ENCODE measurements at regions not wholly inside any gene's neighbourhood (a gene's known extent, or its start where the extent isn't known, plus 50 kb on each side); places are given as distances from the start of the nearest gene placed in this dataset.
"Not testable (repeated sequence)": the region's sequence is repeated elsewhere in the genome, so short reads cannot be mapped to it uniquely, and the experiment has no call there.

GRCh38 chr4:141543176-141543575, 93.2 kb upstream of the IL15 start:
- intact Hi-C loops (cut with DNase I), result loop anchor here in 1 of 2 donors (10.0 kb wide), 1 partner anchor 172 kb away; no protein-coding TSS in a partner anchor
- DNase-seq (no peak), ATAC-seq (ENCODE audit: low FRiP score) (no peak)
- H3K27ac ChIP-seq (ENCODE audit: low read depth in 1 of 2, low read length in 2 of 2), result no peak overlapping the region
- H3K4me1 ChIP-seq (ENCODE audit: control insufficient read depth in 1 of 2, insufficient read depth in 2 of 2, low read length in 2 of 2), result no peaks in the 10 kb centered on the region
- no peaks in the 10 kb centered on the region for H3K27me3 ChIP-seq (ENCODE audit: control insufficient read depth in 1 of 2, insufficient read depth in 2 of 2, low read length in 1 of 2)
- no peaks in the 10 kb centered on the region for H3K9me3 ChIP-seq (ENCODE audit: control insufficient read depth, low read length)
- no peak overlapping the region for H3K4me3 ChIP-seq (ENCODE audit: low read length in 2 of 2)
- 97 to 98% methylated on average over 1 of the region's 1 CpG for WGBS, 2 donors
- H3K36me3 ChIP-seq (ENCODE audit: control insufficient read depth in 1 of 2, insufficient read depth in 2 of 2, low read length in 1 of 2), result no peaks in the 10 kb centered on the region

GRCh38 chr4:141543706-141544105, 92.7 kb upstream of the IL15 start:
- H3K9me3 ChIP-seq (ENCODE audit: control insufficient read depth, low read length), result no peaks in the 10 kb centered on the region
- no peaks in the 10 kb centered on the region for H3K27me3 ChIP-seq (ENCODE audit: control insufficient read depth in 1 of 2, insufficient read depth in 2 of 2, low read length in 1 of 2)
- no peaks in the 10 kb centered on the region for H3K36me3 ChIP-seq (ENCODE audit: control insufficient read depth in 1 of 2, insufficient read depth in 2 of 2, low read length in 1 of 2)
- ATAC-seq (ENCODE audit: low FRiP score), result no peak
- intact Hi-C loops (cut with DNase I), result loop anchor here in 1 of 2 donors (10.0 kb wide), 1 partner anchor 171 kb away; no protein-coding TSS in a partner anchor
- no peak for DNase-seq
- WGBS, 2 donors, result 92 to 96% methylated on average over 2 of the region's 2 CpGs
- H3K4me3 ChIP-seq (ENCODE audit: low read length in 2 of 2), result no peak overlapping the region
- H3K27ac ChIP-seq (ENCODE audit: low read depth in 1 of 2, low read length in 2 of 2), result no peak overlapping the region
- H3K4me1 ChIP-seq (ENCODE audit: control insufficient read depth in 1 of 2, insufficient read depth in 2 of 2, low read length in 2 of 2), result no peaks in the 10 kb centered on the region

- intact Hi-C loops (cut with DNase I), result loop anchor here in 1 of 2 donors (10.0 kb wide), 1 partner anchor 166 kb away; no protein-coding TSS in a partner anchor
- Histone ChIP-seq H3K9me3 (ENCODE audit: control insufficient read depth, low read length) (no peaks in the 10 kb centered on the region), H3K4me1 (ENCODE audit: control insufficient read depth in 1 of 2, insufficient read depth in 2 of 2, low read length in 2 of 2) (no peaks in the 10 kb centered on the region), H3K27ac (ENCODE audit: low read depth in 1 of 2, low read length in 2 of 2) (no peak overlapping the region), H3K36me3 (ENCODE audit: control insufficient read depth in 1 of 2, insufficient read depth in 2 of 2, low read length in 1 of 2) (no peaks in the 10 kb centered on the region), H3K27me3 (ENCODE audit: control insufficient read depth in 1 of 2, insufficient read depth in 2 of 2, low read length in 1 of 2) (no peaks in the 10 kb centered on the region), H3K4me3 (ENCODE audit: low read length in 2 of 2) (no peak overlapping the region)
- DNase-seq, result no peak
- ATAC-seq (ENCODE audit: low FRiP score), result no peak
These were observed 87.6 kb upstream of the IL15 start for GRCh38 chr4:141548791-141549190.

- 56 to 60% methylated on average over 1 of the region's 1 CpG for WGBS, 2 donors
- Histone ChIP-seq H3K36me3 (ENCODE audit: control insufficient read depth in 1 of 2, insufficient read depth in 2 of 2, low read length in 1 of 2) (no peaks in the 10 kb centered on the region), H3K9me3 (ENCODE audit: control insufficient read depth, low read length) (no peaks in the 10 kb centered on the region), H3K4me1 (ENCODE audit: control insufficient read depth in 1 of 2, insufficient read depth in 2 of 2, low read length in 2 of 2) (no peaks in the 10 kb centered on the region), H3K27me3 (ENCODE audit: control insufficient read depth in 1 of 2, insufficient read depth in 2 of 2, low read length in 1 of 2) (no peaks in the 10 kb centered on the region), H3K27ac (ENCODE audit: low read depth in 1 of 2, low read length in 2 of 2) (no peak overlapping the region), H3K4me3 (ENCODE audit: low read length in 2 of 2) (no peak overlapping the region)
- no peak for DNase-seq
- ATAC-seq (ENCODE audit: low FRiP score), result no peak
- intact Hi-C loops (cut with DNase I), result no loop called here
These were observed 76.3 kb upstream of the IL15 start for GRCh38 chr4:141560056-141560455.

GRCh38 chr4:141562649-141563048, 73.7 kb upstream of the IL15 start:
- no peak overlapping the region for H3K4me3 ChIP-seq (ENCODE audit: low read length in 2 of 2)
- intact Hi-C loops (cut with DNase I), result no loop called here
- WGBS, 2 donors, result 93 to 97% methylated on average over 2 of the region's 2 CpGs

GRCh38 chr4:141563723-141564122, 72.7 kb upstream of the IL15 start:
- H3K4me1 ChIP-seq (ENCODE audit: control insufficient read depth in 1 of 2, insufficient read depth in 2 of 2, low read length in 2 of 2), result no peaks in the 10 kb centered on the region
- ATAC-seq (ENCODE audit: low FRiP score) (no peak), DNase-seq (no peak)
- no peaks in the 10 kb centered on the region for H3K36me3 ChIP-seq (ENCODE audit: control insufficient read depth in 1 of 2, insufficient read depth in 2 of 2, low read length in 1 of 2)
- intact Hi-C loops (cut with DNase I), result no loop called here
- H3K27ac ChIP-seq (ENCODE audit: low read depth in 1 of 2, low read length in 2 of 2), result no peak overlapping the region
- no peaks in the 10 kb centered on the region for H3K9me3 ChIP-seq (ENCODE audit: control insufficient read depth, low read length)
- no peaks in the 10 kb centered on the region for H3K27me3 ChIP-seq (ENCODE audit: control insufficient read depth in 1 of 2, insufficient read depth in 2 of 2, low read length in 1 of 2)
- no peak overlapping the region for H3K4me3 ChIP-seq (ENCODE audit: low read length in 2 of 2)

More at GRCh38 chr4:141562649-141563048, 73.7 kb upstream of the IL15 start:
- no peak for DNase-seq
- H3K9me3 ChIP-seq (ENCODE audit: control insufficient read depth, low read length), result no peaks in the 10 kb centered on the region
- no peaks in the 10 kb centered on the region for H3K27me3 ChIP-seq (ENCODE audit: control insufficient read depth in 1 of 2, insufficient read depth in 2 of 2, low read length in 1 of 2)
- ATAC-seq (ENCODE audit: low FRiP score), result no peak
- no peaks in the 10 kb centered on the region for H3K4me1 ChIP-seq (ENCODE audit: control insufficient read depth in 1 of 2, insufficient read depth in 2 of 2, low read length in 2 of 2)
- no peak overlapping the region for H3K27ac ChIP-seq (ENCODE audit: low read depth in 1 of 2, low read length in 2 of 2)
- H3K36me3 ChIP-seq (ENCODE audit: control insufficient read depth in 1 of 2, insufficient read depth in 2 of 2, low read length in 1 of 2), result no peaks in the 10 kb centered on the region

- H3K27me3 ChIP-seq (ENCODE audit: control insufficient read depth in 1 of 2, insufficient read depth in 2 of 2, low read length in 1 of 2); DNase-seq; H3K4me1 ChIP-seq (ENCODE audit: control insufficient read depth in 1 of 2, insufficient read depth in 2 of 2, low read length in 2 of 2); intact Hi-C loops (cut with DNase I); H3K4me3 ChIP-seq (ENCODE audit: low read length in 2 of 2); H3K36me3 ChIP-seq (ENCODE audit: control insufficient read depth in 1 of 2, insufficient read depth in 2 of 2, low read length in 1 of 2); H3K9me3 ChIP-seq (ENCODE audit: control insufficient read depth, low read length); ATAC-seq (ENCODE audit: low FRiP score); H3K27ac ChIP-seq (ENCODE audit: low read depth in 1 of 2, low read length in 2 of 2): not testable (repeated sequence)
- 96 to 98% methylated on average over 15 of the region's 15 CpGs for WGBS, 2 donors
These were observed 71.4 kb upstream of the IL15 start for GRCh38 chr4:141564961-141565360.

- Histone ChIP-seq H3K9me3 (ENCODE audit: control insufficient read depth, low read length) (no peaks in the 10 kb centered on the region), H3K36me3 (ENCODE audit: control insufficient read depth in 1 of 2, insufficient read depth in 2 of 2, low read length in 1 of 2) (no peaks in the 10 kb centered on the region), H3K27me3 (ENCODE audit: control insufficient read depth in 1 of 2, insufficient read depth in 2 of 2, low read length in 1 of 2) (no peaks in the 10 kb centered on the region), H3K4me3 (ENCODE audit: low read length in 2 of 2) (no peak overlapping the region), H3K4me1 (ENCODE audit: control insufficient read depth in 1 of 2, insufficient read depth in 2 of 2, low read length in 2 of 2) (no peaks in the 10 kb centered on the region), H3K27ac (ENCODE audit: low read depth in 1 of 2, low read length in 2 of 2) (no peak overlapping the region)
- intact Hi-C loops (cut with DNase I), result no loop called here
- ATAC-seq (ENCODE audit: low FRiP score), result no peak
- no peak for DNase-seq
- 91 to 94% methylated on average over 3 of the region's 3 CpGs for WGBS, 2 donors
These were observed 70.8 kb upstream of the IL15 start for GRCh38 chr4:141565379-141566089.

GRCh38 chr4:141567326-141567915, 69.0 kb upstream of the IL15 start:
- no peak overlapping the region for H3K4me3 ChIP-seq (ENCODE audit: low read length in 2 of 2)
- intact Hi-C loops (cut with DNase I), result no loop called here
- no peaks in the 10 kb centered on the region for H3K27me3 ChIP-seq (ENCODE audit: control insufficient read depth in 1 of 2, insufficient read depth in 2 of 2, low read length in 1 of 2)
- no peak overlapping the region for H3K27ac ChIP-seq (ENCODE audit: low read depth in 1 of 2, low read length in 2 of 2)
- no peaks in the 10 kb centered on the region for H3K9me3 ChIP-seq (ENCODE audit: control insufficient read depth, low read length)
- DNase-seq (no peak), ATAC-seq (ENCODE audit: low FRiP score) (no peak)
- no peaks in the 10 kb centered on the region for H3K36me3 ChIP-seq (ENCODE audit: control insufficient read depth in 1 of 2, insufficient read depth in 2 of 2, low read length in 1 of 2)
- H3K4me1 ChIP-seq (ENCODE audit: control insufficient read depth in 1 of 2, insufficient read depth in 2 of 2, low read length in 2 of 2), result no peaks in the 10 kb centered on the region
- WGBS, 2 donors, result 94% methylated on average over 4 of the region's 4 CpGs
